ENCODE measurements at regions not wholly inside any gene's neighbourhood (a gene's known extent, or its start where the extent isn't known, plus 50 kb on each side); places are given as distances from the start of the nearest gene placed in this dataset.

DNA sequence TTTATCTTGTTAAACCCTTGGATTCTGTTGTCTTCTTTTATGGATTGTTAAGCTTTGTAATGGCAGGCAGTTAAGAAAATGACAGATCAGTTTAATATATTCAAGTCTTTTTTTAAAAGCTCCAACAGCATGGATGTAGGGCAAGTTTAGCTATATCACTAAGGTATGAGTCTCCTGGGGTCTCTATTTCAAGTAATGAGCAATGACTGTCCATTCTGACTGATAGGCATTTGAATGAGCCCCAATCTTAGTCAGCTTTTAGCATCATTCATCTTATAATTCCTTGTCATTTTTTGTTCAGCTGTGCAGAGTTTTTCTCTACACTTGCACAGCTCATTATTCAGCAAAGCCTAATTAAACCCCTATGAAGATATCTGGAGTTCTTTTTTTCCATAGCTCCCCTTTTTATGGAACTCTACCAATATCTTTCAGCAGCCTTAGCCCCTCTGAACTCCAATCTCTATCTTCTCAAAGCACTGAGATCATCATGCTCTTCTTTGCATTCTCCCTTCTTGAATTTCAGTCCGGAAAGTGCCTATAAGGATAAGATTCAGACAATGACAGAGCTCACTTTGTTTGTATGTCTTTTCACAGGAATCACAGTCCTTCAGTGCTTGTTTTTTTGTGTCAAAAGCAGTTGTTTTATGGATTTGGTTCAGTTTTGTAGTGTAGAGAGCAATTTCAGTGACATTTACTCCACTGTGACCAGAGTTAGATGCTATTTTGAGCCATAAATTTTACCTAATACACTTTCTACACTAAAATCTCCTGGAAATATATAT lies 97.2 kb upstream of the DOK5 start:
- Histone ChIP-seq H3K4me2 (replicated peaks; ENCODE audit: extremely low read depth, low read length, poor library complexity, severe bottlenecking) (no peak overlapping the region), H3K79me2 (ENCODE audit: insufficient read depth, low read length) (no peaks in the 10 kb centered on the region), H4K20me1 (ENCODE audit: insufficient read depth, low read length) (no peaks in the 10 kb centered on the region), H3K4me1 (ENCODE audit: control insufficient read depth in 1 of 2, insufficient read depth in 2 of 2, low read length in 2 of 2) (no peaks in the 10 kb centered on the region), H3K36me3 (replicated peaks in 1 of 2; ENCODE audit: control insufficient read depth in 1 of 2, insufficient read depth in 2 of 2, low read length in 2 of 2) (no peaks in the 10 kb centered on the region), H3K9ac (ENCODE audit: insufficient read depth, low read length, poor library complexity, severe bottlenecking) (no peak overlapping the region), H2AFZ (ENCODE audit: insufficient read depth, low read depth, low read length, poor library complexity, severe bottlenecking) (no peak overlapping the region), H3K27me3 (ENCODE audit: control insufficient read depth in 2 of 2, insufficient read depth in 2 of 2, low read length in 2 of 2) (no peaks in the 10 kb centered on the region), H3K9me3 (replicated peaks in 1 of 2; ENCODE audit: control insufficient read depth in 1 of 2, insufficient read depth in 1 of 2, low read length in 2 of 2) (no peaks in the 10 kb centered on the region), H3K27ac (ENCODE audit: low read depth in 1 of 2, low read length in 2 of 2) (no peak overlapping the region), H3K4me3 (replicated peaks in 1 of 3; ENCODE audit: low read depth in 2 of 3, low read length in 3 of 3) (no peak overlapping the region)
- intact Hi-C loops (cut with micrococcal nuclease): no loop called here
- Mint-ChIP-seq H3K9me3 (peaks cover 0 to 2% (median 0%) of the 10 kb centered on the region in 7 donors), H3K27ac (no peak overlapping the region), H3K36me3 (no peaks in the 10 kb centered on the region), H3K27me3 (ENCODE audit: low read depth in 3 of 3) (no peaks in the 10 kb centered on the region), H3K4me1 (no peaks in the 10 kb centered on the region), H3K4me3 (no peak overlapping the region)
- no peak for DNase-seq
- TF ChIP-seq, protein P1, sequence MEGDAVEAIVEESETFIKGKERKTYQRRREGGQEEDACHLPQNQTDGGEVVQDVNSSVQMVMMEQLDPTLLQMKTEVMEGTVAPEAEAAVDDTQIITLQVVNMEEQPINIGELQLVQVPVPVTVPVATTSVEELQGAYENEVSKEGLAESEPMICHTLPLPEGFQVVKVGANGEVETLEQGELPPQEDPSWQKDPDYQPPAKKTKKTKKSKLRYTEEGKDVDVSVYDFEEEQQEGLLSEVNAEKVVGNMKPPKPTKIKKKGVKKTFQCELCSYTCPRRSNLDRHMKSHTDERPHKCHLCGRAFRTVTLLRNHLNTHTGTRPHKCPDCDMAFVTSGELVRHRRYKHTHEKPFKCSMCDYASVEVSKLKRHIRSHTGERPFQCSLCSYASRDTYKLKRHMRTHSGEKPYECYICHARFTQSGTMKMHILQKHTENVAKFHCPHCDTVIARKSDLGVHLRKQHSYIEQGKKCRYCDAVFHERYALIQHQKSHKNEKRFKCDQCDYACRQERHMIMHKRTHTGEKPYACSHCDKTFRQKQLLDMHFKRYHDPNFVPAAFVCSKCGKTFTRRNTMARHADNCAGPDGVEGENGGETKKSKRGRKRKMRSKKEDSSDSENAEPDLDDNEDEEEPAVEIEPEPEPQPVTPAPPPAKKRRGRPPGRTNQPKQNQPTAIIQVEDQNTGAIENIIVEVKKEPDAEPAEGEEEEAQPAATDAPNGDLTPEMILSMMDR (IDR thresholded peaks at IDR 0.05): no peak
- 100% methylated on average over 1 of the region's 1 CpG for whole genome bisulfite sequencing (ENCODE audit: insufficient coverage)

DNA sequence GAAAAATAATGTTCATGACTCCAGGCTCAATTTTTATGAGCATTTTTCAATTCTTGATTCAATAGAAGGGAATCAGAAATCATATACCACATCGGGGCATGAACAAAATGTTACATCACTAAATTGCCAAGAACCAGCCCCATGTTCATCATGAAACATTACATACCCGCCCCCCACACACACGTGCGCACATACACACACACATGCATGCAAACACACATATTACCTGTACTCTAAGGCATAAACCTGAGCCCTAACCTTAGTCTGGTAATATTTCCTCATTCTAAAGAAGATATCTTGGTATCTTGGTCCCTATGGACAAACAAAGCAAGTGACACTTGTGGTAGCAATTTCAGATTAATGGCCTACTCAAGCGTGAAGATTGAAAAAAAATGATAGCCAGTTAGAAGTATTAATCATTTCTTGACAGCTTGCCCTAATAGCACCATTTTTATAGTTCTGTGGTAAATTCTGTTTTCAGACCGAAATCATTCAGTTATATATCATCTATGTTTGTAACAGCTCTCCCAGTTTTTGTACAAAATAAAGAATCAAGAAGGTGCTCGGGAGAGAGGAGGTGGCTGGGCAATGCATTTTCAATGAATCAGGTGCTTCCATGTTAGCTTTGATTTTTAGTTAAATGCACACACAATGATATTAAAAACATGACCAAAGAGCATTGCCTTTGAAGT lies 95.4 kb upstream of the DOK5 start:
- peaks cover 0 to 1% (median 0%) of the 10 kb centered on the region in 7 donors for H3K9me3 Mint-ChIP-seq
- no peaks in the 10 kb centered on the region for H3K4me1 Mint-ChIP-seq
- H3K79me2 ChIP-seq (ENCODE audit: insufficient read depth, low read length): no peaks in the 10 kb centered on the region
- H3K27me3 ChIP-seq (ENCODE audit: control insufficient read depth in 2 of 2, insufficient read depth in 2 of 2, low read length in 2 of 2): no peaks in the 10 kb centered on the region
- H3K27me3 Mint-ChIP-seq (ENCODE audit: low read depth in 3 of 3): no peaks in the 10 kb centered on the region
- no peak overlapping the region for H3K4me2 ChIP-seq (replicated peaks; ENCODE audit: extremely low read depth, low read length, poor library complexity, severe bottlenecking)
- no peak overlapping the region for H3K4me3 Mint-ChIP-seq
- H3K4me3 ChIP-seq (replicated peaks in 1 of 3; ENCODE audit: low read depth in 2 of 3, low read length in 3 of 3): no peak overlapping the region
- H3K9ac ChIP-seq (ENCODE audit: insufficient read depth, low read length, poor library complexity, severe bottlenecking): no peak overlapping the region
- H3K27ac ChIP-seq (ENCODE audit: low read depth in 1 of 2, low read length in 2 of 2): no peak overlapping the region
- no peaks in the 10 kb centered on the region for H4K20me1 ChIP-seq (ENCODE audit: insufficient read depth, low read length)
- no peaks in the 10 kb centered on the region for H3K36me3 ChIP-seq (replicated peaks in 1 of 2; ENCODE audit: control insufficient read depth in 1 of 2, insufficient read depth in 2 of 2, low read length in 2 of 2)
- H3K9me3 ChIP-seq (replicated peaks in 1 of 2; ENCODE audit: control insufficient read depth in 1 of 2, insufficient read depth in 1 of 2, low read length in 2 of 2): no peaks in the 10 kb centered on the region
- H3K4me1 ChIP-seq (ENCODE audit: control insufficient read depth in 1 of 2, insufficient read depth in 2 of 2, low read length in 2 of 2): no peaks in the 10 kb centered on the region
- H2AFZ ChIP-seq (ENCODE audit: insufficient read depth, low read depth, low read length, poor library complexity, severe bottlenecking): no peak overlapping the region
- H3K36me3 Mint-ChIP-seq: no peaks in the 10 kb centered on the region
- WGBS (ENCODE audit: insufficient coverage): no CpG with 5 or more reads among the region's 7 CpGs
- no peak for DNase-seq
- intact Hi-C loops (cut with micrococcal nuclease): no loop called here
- TF ChIP-seq, protein P1 (IDR thresholded peaks at IDR 0.05): no peak
- H3K27ac Mint-ChIP-seq: no peak overlapping the region

Data from CD14-positive monocyte (primary cell).